ENCODE measurements at regions not wholly inside any gene's neighbourhood (a gene's known extent, or its start where the extent isn't known, plus 50 kb on each side); places are given as distances from the start of the nearest gene placed in this dataset.

DNA sequence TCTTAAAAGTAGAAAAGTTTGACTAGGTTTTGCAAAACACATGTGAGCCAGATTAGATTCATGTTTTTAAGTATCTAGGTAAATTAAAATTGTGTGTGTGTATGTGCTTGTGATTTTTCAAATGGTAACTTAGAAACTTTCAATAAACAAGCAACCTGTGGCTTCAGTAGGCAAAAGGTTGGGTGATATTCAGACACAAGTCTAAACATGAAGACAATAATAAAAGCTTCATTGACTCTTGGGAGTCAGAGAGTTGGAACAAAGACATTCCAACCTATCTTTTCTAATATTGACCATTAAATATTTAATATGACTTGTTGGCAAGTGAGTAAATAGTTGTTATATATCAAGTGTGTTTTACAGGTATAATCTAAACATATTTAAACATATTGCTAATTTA, 1049.6 kb upstream of the ADGRL4 start:
- TF ChIP-seq, protein P1, sequence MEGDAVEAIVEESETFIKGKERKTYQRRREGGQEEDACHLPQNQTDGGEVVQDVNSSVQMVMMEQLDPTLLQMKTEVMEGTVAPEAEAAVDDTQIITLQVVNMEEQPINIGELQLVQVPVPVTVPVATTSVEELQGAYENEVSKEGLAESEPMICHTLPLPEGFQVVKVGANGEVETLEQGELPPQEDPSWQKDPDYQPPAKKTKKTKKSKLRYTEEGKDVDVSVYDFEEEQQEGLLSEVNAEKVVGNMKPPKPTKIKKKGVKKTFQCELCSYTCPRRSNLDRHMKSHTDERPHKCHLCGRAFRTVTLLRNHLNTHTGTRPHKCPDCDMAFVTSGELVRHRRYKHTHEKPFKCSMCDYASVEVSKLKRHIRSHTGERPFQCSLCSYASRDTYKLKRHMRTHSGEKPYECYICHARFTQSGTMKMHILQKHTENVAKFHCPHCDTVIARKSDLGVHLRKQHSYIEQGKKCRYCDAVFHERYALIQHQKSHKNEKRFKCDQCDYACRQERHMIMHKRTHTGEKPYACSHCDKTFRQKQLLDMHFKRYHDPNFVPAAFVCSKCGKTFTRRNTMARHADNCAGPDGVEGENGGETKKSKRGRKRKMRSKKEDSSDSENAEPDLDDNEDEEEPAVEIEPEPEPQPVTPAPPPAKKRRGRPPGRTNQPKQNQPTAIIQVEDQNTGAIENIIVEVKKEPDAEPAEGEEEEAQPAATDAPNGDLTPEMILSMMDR (IDR thresholded peaks at IDR 0.05) = no peak
- no peak for TF ChIP-seq POLR2A (IDR thresholded peaks at IDR 0.05)
